HG03469 (cell line): ENCODE measurements at regions not wholly inside any gene's neighbourhood (a gene's known extent, or its start where the extent isn't known, plus 50 kb on each side); places are given as distances from the start of the nearest gene placed in this dataset.

Experiments
- ATAC-seq: cut with Tn5 transposase; IDR thresholded peaks from one replicate; pipeline ENCODE4 v1.9.1; 2021; ENCODE audit warnings: mild to moderate bottlenecking, moderate library complexity, moderate number of reproducible peaks; ENCODE audit not compliant: unreplicated experiment

- ATAC-seq: no peak
Measured at GRCh38 chr16:52056259-52056658, 490.7 kb downstream of the TOX3 start.

- ATAC-seq: no peak
Measured at GRCh38 chr16:52055381-52055780, 491.6 kb downstream of the TOX3 start.

DNA sequence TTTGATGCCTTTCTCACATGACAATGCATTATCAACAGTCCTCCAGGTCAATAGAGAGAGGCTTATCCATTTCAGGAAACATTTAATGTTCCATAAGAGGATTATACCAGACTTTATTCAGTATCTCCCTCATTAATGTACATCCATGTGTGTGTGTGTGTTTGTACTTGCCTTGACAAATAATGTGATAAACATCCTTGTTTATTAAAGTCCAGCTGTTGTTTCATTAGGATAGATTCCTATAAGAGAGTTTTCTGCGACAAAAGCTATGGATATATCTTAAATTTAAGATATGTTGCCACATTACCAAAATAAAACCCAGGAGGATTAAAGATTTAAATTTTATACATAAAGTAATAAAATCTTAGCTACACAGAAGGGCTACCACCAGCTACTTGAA, 492.6 kb downstream of the TOX3 start:
- no peak for ATAC-seq

DNA sequence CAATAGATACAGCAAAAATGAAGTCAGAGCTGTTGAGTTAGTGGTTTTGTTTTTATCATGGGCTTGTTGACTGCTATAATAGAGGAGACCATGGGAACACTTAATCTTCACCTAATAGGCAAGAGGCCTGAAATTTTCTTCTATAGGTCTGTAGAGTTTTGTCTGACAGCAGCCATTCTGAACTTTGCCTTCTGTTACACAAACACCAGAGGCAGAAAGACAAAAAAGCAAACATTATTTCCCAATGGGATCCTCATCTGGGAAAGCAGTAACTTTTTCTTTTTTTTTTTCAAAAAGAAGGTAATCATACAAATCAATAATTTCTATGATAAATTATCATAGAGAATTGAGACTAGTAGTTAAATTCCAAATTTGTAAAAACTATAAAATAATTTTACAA, 494.1 kb downstream of the TOX3 start:
- no peak for ATAC-seq

DNA sequence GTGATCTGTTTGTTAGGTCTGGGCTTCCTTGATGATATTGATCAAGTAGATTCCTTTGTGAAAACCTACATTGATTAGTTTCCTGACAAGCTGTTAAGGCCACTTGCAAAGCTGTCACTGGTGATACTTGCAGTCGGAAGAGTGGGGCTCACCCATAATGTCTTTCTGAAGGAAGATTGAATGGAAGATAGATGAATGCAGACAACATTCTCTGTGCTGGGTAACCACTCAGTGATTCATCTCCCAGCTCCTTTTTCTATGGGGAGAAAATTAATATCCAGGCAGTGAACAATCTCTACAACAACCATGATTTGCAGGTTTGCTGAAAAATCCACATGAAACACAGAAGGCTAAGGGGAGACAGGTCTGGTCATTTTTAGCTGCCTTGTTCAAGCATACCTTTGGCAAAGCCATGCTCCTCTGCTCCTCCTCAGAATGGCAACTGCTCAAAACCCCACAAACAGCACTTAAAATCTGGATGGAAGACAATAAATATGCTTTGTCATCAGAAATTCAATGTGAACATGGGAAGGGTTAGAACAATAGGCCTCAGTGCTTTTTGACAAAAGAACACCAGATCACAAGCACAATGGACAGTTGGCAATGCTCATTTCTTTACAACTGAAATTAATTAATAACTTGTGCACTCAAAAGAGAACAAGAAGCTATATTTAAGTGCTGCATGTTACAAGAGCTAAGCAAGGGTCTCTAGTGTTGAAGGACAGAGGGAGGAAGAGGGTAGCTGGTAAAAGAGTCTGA, 495.4 kb downstream of the TOX3 start:
- no peak for ATAC-seq

DNA sequence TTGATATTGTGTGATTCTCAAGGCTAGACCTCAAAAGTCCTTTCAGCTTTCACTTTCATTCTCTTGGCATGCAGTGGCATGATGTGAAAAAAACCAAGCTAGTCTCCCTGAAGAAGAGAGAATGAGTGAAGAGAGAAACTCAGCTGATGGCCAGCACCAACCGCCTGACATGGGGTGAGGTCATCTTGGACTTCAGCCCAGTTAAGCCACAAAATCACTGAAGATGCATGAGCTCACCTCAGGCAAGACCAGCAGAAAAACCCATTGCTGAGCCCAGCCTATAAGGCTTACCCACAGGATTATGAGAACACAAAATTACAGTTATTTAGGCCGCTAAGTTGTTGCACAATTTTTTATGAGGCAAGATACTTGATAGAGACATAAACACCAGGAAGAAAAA, 496.5 kb downstream of the TOX3 start:
- ATAC-seq: no peak

- ATAC-seq: no peak
Measured at GRCh38 chr16:52035436-52035835, 511.5 kb downstream of the TOX3 start.

DNA sequence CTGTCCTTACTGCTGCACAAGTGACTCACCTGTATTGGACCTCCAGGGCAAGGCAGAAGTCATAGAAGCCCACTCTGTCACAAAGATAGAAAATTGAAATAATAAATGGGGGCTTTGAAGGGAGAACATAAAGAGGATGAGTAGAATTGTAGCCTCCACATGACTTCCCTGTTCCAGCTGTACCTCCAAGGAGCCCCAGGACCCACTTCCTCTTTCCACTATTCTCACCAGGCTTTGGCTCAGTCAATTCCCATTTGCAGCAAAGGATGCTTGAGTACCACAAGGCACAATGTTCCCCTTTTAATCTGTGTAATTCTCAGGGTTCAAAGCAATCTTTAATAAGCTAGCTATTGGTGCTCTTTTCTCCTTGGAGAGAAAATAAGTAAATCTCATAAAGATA, 512.1 kb downstream of the TOX3 start:
- ATAC-seq: no peak

DNA sequence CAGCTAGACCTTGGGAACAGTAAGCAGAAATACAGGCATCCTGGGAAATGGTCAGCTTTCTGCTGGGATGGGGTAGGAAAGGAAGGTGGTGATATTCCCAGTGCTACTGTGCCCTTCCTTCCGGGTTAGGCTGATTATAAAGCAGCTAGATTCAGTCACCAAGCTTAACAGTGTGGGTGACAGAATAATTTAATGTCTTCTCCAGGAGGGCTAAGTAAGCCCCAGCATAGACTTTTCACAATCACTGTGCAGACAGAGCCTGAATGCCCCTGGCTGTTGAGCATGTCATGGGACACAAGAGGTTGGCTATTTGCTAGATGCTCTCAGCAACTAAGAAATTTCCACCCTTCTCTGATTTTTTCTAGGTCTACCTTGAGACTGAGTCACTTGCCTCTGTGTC, 513.0 kb downstream of the TOX3 start:
- ATAC-seq: no peak

DNA sequence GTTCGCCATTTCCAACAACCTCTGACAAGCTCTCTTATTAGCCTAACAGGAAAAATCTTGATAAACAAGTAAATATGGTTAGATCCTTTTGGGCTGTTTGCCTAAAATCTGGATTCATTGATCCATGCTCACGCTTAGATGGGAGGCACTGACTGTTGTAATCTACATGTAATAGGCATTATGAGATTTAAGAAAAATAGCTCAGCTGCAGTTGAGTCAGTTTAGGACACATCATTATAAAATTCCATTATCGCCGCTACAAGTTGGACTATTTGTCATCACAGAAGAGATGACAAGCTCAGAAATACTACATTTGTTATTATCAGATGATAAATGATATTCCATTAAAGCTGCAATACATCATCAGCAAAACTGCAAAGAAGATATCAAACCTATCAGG, 524.0 kb downstream of the TOX3 start:
- ATAC-seq: no peak

DNA sequence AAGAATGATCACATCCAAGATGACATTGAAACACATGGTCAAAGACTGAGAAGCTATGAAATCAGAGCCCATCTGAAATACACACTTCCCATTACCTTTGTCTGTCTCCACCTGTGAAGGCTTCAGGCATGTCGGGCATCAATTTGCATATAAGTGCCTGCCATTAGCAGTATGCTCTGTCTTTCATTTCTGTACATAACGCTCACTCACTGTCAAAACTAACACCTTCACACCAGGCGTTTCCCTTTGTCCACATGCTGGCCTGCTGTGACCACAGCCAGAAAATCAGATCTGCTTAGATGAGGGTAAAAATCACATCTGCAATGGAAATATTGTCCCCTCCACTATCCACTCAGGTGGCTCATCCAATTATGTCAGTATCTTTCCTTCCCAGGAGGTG, 524.8 kb downstream of the TOX3 start:
- ATAC-seq: no peak

DNA sequence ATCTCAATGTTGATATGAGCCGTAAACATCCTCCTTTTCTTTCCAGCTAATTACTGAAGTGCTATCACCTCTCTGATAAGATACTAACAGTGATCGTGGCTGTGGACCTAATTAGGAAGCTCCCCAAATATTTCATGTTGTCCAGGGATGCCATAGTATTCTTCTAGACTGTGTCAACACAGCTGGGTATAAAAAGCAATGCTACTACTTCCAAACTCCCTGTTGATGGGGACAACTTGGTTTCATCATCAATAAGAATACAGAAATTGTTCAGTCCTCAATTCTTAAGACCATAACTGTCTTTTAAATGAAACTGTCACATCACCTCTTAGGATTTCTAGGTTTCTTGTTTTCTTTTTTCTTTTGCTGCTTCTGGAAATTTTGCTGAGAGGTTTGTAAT, 530.6 kb downstream of the TOX3 start:
- ATAC-seq: no peak

- no peak for ATAC-seq
Measured at GRCh38 chr16:52005551-52005950, 541.4 kb downstream of the TOX3 start.

- no peak for ATAC-seq
Measured at GRCh38 chr16:52004343-52004742, 542.6 kb downstream of the TOX3 start.

DNA sequence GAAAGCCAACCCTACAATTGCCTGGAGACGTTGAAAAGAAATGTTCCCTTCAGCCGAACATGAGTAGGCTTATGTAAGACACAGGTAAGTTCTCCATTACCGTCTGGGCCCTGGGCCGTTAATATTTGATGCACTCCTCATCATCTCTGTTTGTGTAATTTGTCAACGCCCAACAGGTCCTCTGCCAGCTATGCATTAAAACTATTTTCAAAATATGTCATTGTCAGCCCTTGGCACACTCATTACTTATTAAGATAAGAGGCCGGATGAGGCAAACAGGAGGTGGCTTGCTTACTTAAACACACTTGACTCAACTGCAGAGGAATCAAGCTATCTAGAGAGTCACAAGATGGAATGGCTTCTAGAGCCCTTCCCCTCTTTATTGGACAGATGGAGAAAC, 544.9 kb downstream of the TOX3 start:
- no peak for ATAC-seq

DNA sequence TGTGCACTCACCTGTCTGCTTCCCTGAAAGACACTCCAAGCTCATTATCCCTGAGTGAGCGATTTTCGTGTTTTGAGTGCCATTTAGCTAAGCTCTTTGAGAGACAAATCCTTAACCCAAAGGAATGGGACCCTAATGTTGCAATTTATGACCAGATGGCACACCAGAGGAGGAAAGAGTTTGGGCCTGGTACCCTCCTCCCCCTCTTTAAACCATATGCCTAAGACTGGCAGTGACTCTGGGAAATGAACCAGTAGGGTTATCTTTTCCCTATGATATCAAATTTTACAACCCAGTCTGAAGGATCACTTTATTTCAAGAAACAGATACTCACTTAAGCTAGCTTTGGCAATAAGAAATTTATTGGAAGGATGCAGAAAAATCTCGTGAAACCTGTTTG, 550.4 kb downstream of the TOX3 start:
- ATAC-seq: no peak

DNA sequence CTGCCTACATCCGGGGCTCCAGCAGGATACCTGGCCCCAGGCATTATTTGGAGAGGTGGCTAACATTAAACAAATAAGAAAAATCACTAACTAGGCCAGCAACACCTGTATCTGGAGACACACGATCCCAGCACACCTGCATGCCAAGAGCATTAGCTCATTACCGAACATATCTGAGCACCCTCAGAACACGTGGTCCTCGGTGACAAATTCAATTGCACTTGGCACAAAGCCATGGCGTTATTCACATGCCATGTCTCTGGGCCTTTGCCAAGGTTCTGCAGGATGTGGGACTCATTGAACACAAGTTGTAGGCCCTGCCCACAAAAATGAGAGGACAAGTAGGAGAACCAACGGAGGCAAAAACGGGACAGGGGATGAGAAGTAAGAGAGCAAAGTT, 552.3 kb downstream of the TOX3 start:
- ATAC-seq: no peak

DNA sequence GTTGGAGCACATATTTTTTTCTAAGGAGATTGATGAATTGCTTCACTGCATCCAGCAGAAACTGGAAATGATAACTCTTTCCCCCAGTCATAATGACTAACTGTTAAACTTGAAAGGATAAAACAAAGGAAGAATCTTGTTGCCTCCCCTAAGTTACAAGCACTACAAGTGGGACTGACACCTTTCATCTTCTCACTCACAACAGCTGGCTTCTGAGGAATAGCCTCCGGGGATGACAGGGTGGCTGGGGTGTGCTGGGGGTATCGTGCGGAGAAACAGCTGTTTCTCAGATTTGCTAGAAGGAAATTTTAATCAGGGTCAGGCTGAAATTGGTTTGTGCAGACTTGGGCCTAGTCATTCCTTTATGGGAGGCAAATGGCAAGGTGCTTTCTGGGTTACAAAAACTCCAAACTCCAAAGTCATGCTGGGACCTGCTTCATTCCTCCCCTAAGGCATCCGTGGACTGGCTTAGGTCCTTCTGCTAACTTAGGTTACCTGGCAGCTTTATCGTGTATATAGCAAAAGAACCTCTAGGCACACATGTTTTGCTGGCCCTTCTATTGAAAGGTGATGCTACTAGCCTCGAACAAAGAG, 557.2 kb downstream of the TOX3 start:
- no peak for ATAC-seq

DNA sequence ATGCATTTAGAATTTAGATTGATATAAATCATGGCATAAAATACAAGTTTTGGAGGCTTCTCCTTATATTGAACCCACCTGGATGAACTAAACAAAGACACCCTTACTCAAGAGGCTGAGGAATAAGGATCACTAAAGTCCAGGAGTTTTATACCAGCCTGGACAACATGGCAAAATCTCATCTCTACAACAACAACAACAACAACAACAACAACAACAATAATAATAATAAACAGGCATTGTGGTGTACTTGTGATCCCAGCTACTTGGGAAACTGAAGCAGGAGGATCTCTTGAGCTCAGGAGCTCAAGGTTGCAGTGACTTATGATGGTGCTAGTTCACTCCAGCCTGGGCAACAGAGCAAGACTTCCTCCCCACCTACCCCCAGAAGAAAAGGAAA, 558.0 kb downstream of the TOX3 start:
- ATAC-seq: no peak

DNA sequence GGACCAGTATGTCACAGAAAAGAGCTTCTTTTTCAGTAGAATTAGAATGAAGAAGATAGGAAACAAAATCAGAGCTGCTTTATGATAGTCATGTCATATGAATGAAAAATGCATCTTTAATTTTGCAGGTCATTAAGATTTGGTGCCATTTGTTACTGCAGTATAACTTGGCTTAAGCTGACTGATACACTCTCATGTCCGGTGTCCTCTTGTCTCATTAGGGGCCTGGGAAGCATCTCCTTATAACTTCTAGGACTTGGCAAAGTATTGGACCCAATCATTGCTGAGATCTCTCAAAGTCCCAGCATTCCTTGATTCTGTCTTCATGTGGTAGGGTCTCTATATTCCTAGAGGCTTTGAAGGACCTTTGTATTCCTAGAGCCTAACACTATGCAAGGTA, 559.4 kb downstream of the TOX3 start:
- no peak for ATAC-seq

DNA sequence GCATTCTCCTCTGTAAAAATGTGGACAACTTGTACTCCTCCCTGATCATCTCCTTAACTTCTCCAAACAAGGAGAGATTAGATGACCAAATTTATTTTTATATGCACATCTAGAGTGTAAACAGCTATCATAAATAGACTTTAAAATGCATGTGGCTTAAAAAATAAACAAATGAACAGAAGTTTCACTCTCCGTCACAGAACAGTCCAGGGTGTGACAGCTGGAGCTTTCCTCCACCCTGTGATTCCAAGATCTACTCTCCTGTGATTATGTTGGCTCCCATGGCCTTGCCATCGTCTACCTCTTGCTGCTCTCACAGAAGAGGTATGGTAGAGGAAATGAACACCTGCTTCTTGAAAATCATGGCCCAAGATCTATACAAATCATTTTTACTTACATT, 560.2 kb downstream of the TOX3 start:
- ATAC-seq: no peak

GRCh38 chr16:51986301-51986700, 560.6 kb downstream of the TOX3 start:
- no peak for ATAC-seq

DNA sequence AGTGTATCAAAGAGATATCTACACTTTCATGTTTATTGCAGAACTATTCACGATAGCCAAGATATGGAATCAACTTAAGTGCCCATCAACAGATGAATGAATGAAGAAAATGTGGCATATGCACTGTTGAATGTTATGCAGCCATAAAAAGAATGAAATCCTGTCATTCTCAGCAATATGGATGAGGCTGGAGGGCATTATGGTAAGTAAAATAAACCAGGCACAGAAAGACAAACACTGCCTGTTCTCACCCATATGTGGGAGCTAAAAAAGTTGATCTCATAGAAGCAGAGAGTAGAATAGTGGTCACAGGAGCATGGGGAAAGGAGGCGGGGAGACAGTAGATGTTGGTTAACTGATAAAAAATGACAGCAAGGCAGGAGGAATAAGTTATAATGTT, 561.8 kb downstream of the TOX3 start:
- ATAC-seq: no peak
